ENCODE measurements at regions not wholly inside any gene's neighbourhood (a gene's known extent, or its start where the extent isn't known, plus 50 kb on each side); places are given as distances from the start of the nearest gene placed in this dataset.
"Not testable (repeated sequence)": the region's sequence is repeated elsewhere in the genome, so short reads cannot be mapped to it uniquely, and the experiment has no call there.

DNA sequence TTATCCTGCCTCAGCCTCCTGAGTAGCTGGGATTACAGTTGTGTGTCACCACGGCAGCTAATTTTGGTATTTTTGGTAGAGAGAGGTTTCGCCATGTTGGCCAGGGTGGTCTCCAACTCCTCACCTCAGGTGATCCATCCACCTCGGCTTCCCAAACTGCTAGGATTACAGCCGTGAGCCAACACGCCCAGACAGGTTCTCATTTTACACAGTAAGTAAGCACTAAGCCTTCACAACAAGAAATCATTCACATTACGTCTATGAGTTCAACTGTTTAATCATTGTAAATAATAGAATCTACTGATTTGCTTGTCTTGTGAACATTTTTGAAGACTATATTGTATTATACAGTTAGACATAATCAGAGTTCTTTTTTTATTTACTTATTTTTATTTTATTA, 131.5 kb upstream of the LRATD1 start:
- no peak for DNase-seq (ENCODE audit: low read depth)
- TF ChIP-seq, protein P1, sequence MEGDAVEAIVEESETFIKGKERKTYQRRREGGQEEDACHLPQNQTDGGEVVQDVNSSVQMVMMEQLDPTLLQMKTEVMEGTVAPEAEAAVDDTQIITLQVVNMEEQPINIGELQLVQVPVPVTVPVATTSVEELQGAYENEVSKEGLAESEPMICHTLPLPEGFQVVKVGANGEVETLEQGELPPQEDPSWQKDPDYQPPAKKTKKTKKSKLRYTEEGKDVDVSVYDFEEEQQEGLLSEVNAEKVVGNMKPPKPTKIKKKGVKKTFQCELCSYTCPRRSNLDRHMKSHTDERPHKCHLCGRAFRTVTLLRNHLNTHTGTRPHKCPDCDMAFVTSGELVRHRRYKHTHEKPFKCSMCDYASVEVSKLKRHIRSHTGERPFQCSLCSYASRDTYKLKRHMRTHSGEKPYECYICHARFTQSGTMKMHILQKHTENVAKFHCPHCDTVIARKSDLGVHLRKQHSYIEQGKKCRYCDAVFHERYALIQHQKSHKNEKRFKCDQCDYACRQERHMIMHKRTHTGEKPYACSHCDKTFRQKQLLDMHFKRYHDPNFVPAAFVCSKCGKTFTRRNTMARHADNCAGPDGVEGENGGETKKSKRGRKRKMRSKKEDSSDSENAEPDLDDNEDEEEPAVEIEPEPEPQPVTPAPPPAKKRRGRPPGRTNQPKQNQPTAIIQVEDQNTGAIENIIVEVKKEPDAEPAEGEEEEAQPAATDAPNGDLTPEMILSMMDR (IDR thresholded peaks at IDR 0.05; ENCODE audit: low read length, missing control alignments), result no peak
- no peak overlapping the region for H3K4me3 ChIP-seq (replicated peaks; ENCODE audit: low read depth, low read length)

DNA sequence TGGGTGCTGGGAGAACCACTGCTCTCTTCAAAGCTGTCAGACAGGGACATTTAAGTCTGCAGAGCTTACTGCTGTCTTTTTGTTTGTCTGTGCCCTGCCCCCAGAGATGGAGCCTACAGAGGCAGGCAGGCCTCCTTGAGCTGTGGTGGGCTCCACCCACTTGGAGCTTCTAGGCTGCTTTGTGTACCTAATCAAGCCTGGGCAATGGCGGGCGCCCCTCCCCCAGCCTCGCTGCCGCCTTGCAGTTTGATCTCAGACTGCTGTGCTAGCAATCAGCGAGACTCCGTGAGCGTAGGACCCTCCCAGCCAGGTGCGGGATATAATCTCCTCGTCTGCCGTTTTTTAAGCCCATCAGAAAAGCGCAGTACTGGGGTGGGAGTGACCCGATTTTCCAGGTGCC, 125.6 kb upstream of the LRATD1 start:
- H3K4me3 ChIP-seq (replicated peaks; ENCODE audit: low read depth, low read length); DNase-seq (ENCODE audit: low read depth): not testable (repeated sequence)

DNA sequence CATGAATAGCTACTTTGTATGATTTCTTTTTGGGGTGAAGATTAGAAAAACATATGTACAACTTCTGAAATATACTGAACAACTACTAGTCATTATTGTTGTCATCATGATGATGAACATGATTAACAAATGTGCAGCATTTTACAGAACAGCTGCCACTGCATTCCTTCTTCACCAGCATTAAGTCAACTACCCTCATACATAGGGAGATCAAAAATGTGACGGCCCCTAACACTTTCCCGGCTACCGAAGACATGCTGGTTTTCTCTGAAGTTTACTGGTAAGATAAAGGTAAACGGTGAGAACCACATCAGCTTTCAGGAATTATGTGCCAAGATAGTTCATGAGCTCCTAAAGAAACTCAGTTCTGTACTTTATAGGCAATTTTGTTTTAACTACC, 121.0 kb upstream of the LRATD1 start:
- TF ChIP-seq, protein P1 (IDR thresholded peaks at IDR 0.05; ENCODE audit: low read length, missing control alignments), result no peak
- DNase-seq (ENCODE audit: low read depth), result no peak
- H3K4me3 ChIP-seq (replicated peaks; ENCODE audit: low read depth, low read length), result no peak overlapping the region

DNA sequence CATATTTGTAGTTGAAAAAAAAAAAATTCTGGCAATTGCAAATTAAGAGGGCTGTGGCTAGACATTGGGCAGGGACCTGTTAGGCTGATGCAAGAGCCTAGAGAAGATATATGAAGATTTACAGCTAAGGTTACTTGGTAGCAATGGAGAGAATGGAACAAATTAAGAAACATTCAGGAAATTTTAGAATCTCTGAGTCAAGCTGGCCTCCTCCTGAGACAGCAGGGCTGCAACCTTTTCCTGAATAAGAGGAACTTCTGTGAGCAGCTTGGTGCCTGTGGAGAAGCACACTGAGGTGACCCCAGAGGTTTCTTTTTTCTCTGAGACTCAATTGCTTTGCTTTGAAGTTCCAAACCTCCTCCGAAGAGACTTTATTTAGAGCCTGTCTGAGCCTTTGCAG, 118.6 kb upstream of the LRATD1 start:
- no peak overlapping the region for H3K4me3 ChIP-seq (replicated peaks; ENCODE audit: low read depth, low read length)
- no peak for DNase-seq (ENCODE audit: low read depth)
- TF ChIP-seq, protein P1 (IDR thresholded peaks at IDR 0.05; ENCODE audit: low read length, missing control alignments), result no peak

DNA sequence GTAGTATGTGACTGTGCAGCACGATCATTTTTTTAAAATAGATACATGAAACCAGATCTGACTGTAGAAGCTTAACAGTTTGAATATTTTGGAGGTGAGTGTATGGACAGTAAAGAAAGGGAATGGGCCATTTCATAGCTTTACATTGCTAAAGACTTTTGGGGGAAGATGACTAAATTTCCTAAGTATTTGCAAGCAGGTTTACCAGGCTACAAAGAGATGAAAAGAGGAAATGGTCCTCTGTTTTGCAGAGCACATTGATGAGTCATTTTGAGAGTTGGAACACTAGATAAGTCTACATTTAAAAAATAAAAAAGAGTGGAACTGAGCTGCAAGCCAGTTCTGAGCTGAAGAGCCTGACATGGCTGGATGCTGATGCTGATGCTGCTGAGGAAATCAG, 115.7 kb upstream of the LRATD1 start:
- no peak overlapping the region for H3K4me3 ChIP-seq (replicated peaks; ENCODE audit: low read depth, low read length)
- TF ChIP-seq, protein P1 (IDR thresholded peaks at IDR 0.05; ENCODE audit: low read length, missing control alignments), result no peak
- DNase-seq (ENCODE audit: low read depth), result peak; percentile 29

DNA sequence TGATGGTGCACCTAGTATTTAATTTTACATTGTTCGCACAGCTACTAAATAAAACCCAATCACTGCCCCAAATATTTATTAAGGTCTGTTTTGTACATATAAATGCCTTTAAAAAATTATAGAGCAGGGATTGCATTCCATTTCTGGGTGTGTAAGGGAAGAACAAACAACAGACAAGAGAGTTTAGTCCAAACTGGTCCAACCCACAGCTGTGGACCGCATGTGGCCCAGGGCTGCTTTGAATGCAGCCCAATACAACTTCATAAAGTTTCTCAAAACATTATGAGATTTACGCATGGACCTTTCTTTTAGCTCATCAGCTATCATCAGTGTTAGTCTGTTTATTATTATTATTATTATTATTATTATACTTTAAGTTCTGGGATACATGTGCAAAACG, 114.8 kb upstream of the LRATD1 start:
- DNase-seq (ENCODE audit: low read depth), result no peak
- no peak overlapping the region for H3K4me3 ChIP-seq (replicated peaks; ENCODE audit: low read depth, low read length)
- TF ChIP-seq, protein P1 (IDR thresholded peaks at IDR 0.05; ENCODE audit: low read length, missing control alignments), result no peak

DNA sequence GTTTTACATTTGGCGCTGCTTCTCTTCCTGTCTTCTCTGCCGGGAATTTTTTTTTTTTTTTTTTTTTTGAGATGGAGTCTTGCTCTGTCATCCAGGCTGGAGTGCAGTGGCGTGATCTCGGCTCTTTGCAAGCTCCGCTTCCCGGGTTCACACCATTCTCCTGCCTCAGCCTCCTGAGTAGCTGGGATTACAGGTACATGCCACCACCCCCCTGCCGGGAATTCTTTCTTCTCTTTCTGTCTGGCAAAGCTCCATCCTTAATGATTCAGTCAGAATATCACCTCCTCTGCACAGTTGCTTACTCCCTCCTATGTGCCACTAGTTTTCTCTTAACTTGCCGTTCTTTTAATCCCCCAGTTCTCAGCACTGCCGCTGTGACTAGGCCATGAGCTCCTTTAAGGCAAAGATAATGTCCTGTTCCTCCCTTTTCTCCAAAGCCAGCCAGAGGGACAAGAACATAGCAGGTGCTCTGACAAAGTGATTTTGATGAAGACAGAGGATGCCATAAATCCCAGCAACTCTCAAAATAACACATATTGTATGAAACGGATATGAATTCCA, 112.1 kb upstream of the LRATD1 start:
- DNase-seq (ENCODE audit: low read depth), result no peak
- TF ChIP-seq, protein P1 (IDR thresholded peaks at IDR 0.05; ENCODE audit: low read length, missing control alignments), result no peak

More for the DNA sequence above, 112.1 kb upstream of the LRATD1 start:
- no peak overlapping the region for H3K4me3 ChIP-seq (replicated peaks; ENCODE audit: low read depth, low read length)
